ENCODE measurements at regions not wholly inside any gene's neighbourhood (a gene's known extent, or its start where the extent isn't known, plus 50 kb on each side); places are given as distances from the start of the nearest gene placed in this dataset.

DNA sequence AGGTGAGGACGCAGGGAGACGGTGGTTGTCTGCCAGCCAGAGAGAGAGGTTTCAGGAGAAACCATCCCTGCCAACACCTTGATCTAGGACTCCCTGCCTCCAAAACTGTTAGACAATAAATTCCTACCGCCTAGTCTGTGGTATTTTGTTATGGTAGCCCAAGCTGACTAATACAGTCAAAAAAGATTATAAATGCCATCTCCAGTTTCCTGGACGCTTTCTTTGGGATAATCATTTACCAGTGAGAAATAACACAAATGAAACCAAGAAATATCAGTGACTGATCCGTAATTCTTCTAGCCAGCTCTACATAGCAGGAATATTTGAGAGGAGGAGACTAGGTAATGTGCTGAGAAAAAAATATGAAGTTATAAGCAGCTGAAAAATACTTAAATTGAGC is 707.8 kb upstream of the LMCD1 start:
- TF ChIP-seq EZH2phosphoT487 (IDR thresholded peaks at IDR 0.05; ENCODE audit: borderline replicate concordance, low read length), result no peak
- TF ChIP-seq, protein P1, sequence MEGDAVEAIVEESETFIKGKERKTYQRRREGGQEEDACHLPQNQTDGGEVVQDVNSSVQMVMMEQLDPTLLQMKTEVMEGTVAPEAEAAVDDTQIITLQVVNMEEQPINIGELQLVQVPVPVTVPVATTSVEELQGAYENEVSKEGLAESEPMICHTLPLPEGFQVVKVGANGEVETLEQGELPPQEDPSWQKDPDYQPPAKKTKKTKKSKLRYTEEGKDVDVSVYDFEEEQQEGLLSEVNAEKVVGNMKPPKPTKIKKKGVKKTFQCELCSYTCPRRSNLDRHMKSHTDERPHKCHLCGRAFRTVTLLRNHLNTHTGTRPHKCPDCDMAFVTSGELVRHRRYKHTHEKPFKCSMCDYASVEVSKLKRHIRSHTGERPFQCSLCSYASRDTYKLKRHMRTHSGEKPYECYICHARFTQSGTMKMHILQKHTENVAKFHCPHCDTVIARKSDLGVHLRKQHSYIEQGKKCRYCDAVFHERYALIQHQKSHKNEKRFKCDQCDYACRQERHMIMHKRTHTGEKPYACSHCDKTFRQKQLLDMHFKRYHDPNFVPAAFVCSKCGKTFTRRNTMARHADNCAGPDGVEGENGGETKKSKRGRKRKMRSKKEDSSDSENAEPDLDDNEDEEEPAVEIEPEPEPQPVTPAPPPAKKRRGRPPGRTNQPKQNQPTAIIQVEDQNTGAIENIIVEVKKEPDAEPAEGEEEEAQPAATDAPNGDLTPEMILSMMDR (IDR thresholded peaks at IDR 0.05; ENCODE audit: low read depth, low read length, poor library complexity, severe bottlenecking), result no peak
- Histone ChIP-seq H3K9me3 (ENCODE audit: control insufficient read depth, insufficient read depth, low read length) (peaks cover 9% of the 10 kb centered on the region; the same call in 1 of the 2 replicates), H3K27me3 (ENCODE audit: control insufficient read depth, low read length) (no peaks in the 10 kb centered on the region), H3K4me2 (ENCODE audit: low read length) (no peak overlapping the region), H3K27ac (ENCODE audit: low read depth, low read length) (no peak overlapping the region), H3K79me2 (ENCODE audit: control insufficient read depth, low read length) (no peaks in the 10 kb centered on the region), H3K4me1 (ENCODE audit: control insufficient read depth, low read length) (no peaks in the 10 kb centered on the region), H3K9me2 (replicated peaks; ENCODE audit: control insufficient read depth, low read length) (no peaks in the 10 kb centered on the region), H3K36me3 (ENCODE audit: control insufficient read depth, low read length) (no peaks in the 10 kb centered on the region), H4K20me1 (ENCODE audit: control insufficient read depth, insufficient read depth, low read depth, low read length) (no peaks in the 10 kb centered on the region), H3F3A (ENCODE audit: control insufficient read depth, insufficient read depth) (no peaks in the 10 kb centered on the region), H3K4me3 (ENCODE audit: low read length) (no peak overlapping the region)

DNA sequence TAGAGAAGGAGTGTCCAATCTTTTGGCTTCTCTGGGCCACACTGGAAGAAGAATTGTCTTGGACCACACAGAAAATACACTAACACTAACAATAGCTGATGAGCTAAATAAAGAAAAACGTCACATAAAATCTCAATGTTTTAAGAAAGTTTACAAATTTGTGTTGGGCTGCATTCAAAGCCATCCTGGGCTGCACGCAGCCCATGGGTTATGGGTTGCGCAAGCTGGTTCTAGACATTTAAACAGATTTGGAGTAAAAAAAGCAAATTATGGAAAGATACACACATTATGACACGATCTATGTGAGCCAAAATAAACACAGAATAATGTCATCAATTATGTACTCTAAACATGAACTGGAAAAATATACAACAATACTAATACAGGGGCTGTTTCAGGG is 703.3 kb upstream of the LMCD1 start:
- H3K4me3 ChIP-seq (ENCODE audit: low read length), result no peak overlapping the region
- no peaks in the 10 kb centered on the region for H3K27me3 ChIP-seq (ENCODE audit: control insufficient read depth, low read length)
- no peak overlapping the region for H3K27ac ChIP-seq (ENCODE audit: low read depth, low read length)
- no peaks in the 10 kb centered on the region for H3K9me2 ChIP-seq (replicated peaks; ENCODE audit: control insufficient read depth, low read length)
- no peaks in the 10 kb centered on the region for H3K9me3 ChIP-seq (ENCODE audit: control insufficient read depth, insufficient read depth, low read length)
- no peaks in the 10 kb centered on the region for H4K20me1 ChIP-seq (ENCODE audit: control insufficient read depth, insufficient read depth, low read depth, low read length)
- H3K4me2 ChIP-seq (ENCODE audit: low read length), result no peak overlapping the region
- TF ChIP-seq EZH2phosphoT487 (IDR thresholded peaks at IDR 0.05; ENCODE audit: borderline replicate concordance, low read length), result no peak
- TF ChIP-seq, protein P1 (IDR thresholded peaks at IDR 0.05; ENCODE audit: low read depth, low read length, poor library complexity, severe bottlenecking), result no peak
- no peaks in the 10 kb centered on the region for H3F3A ChIP-seq (ENCODE audit: control insufficient read depth, insufficient read depth)
- H3K4me1 ChIP-seq (ENCODE audit: control insufficient read depth, low read length), result no peaks in the 10 kb centered on the region
- H3K79me2 ChIP-seq (ENCODE audit: control insufficient read depth, low read length), result no peaks in the 10 kb centered on the region
- no peaks in the 10 kb centered on the region for H3K36me3 ChIP-seq (ENCODE audit: control insufficient read depth, low read length)

DNA sequence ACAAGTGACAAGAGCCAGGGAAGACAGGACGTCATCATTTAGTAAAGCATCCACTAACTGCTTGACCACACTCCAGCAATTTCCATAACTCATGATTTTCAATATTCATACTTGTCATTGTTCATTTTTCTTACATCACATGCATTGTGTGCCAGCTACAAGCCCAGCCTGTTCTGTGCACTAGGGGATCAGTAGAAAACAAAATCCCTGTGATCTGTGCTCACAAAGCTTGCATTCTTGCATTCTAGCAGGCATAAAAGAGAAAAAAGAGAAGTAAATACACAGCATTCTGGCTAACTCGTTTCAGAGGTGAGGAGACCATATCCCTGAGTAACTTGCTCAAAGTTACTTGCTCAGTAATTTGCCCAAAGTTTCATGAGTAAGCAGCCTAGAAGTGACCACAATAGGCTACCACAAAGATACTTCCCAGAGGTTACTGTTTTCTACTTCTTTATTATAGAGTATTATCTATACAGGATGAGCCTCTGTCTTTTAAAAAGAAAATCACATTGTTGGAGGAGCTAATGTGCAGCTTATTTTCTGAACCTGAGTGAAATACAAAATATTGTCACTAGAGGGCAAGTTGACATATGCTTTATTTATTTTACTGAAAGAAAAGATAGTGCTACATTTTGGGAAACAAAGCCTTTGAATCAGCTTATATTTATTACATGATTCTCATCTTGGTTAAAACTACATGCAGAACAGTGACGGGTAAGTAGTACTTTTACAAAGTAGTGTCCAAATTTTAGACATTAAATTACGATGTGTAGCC is 701.4 kb upstream of the LMCD1 start:
- Histone ChIP-seq H3K27ac (ENCODE audit: low read depth, low read length) (no peak overlapping the region), H3K9me3 (ENCODE audit: control insufficient read depth, insufficient read depth, low read length) (no peaks in the 10 kb centered on the region), H3K4me3 (ENCODE audit: low read length) (no peak overlapping the region), H3K27me3 (ENCODE audit: control insufficient read depth, low read length) (no peaks in the 10 kb centered on the region), H4K20me1 (ENCODE audit: control insufficient read depth, insufficient read depth, low read depth, low read length) (no peaks in the 10 kb centered on the region), H3F3A (ENCODE audit: control insufficient read depth, insufficient read depth) (no peaks in the 10 kb centered on the region), H3K9me2 (replicated peaks; ENCODE audit: control insufficient read depth, low read length) (no peaks in the 10 kb centered on the region), H3K4me1 (ENCODE audit: control insufficient read depth, low read length) (no peaks in the 10 kb centered on the region), H3K79me2 (ENCODE audit: control insufficient read depth, low read length) (no peaks in the 10 kb centered on the region), H3K4me2 (ENCODE audit: low read length) (no peak overlapping the region), H3K36me3 (ENCODE audit: control insufficient read depth, low read length) (no peaks in the 10 kb centered on the region)
- no peak for TF ChIP-seq EZH2phosphoT487 (IDR thresholded peaks at IDR 0.05; ENCODE audit: borderline replicate concordance, low read length)
- TF ChIP-seq, protein P1 (IDR thresholded peaks at IDR 0.05; ENCODE audit: low read depth, low read length, poor library complexity, severe bottlenecking), result no peak

Data from DOHH2 (cell line).